Peyer's patch (tissue), 4 donors: ENCODE measurements at regions not wholly inside any gene's neighbourhood (a gene's known extent, or its start where the extent isn't known, plus 50 kb on each side); places are given as distances from the start of the nearest gene placed in this dataset.

ENCODE experiments used
- CTCF ChIP-seq, 6 experiments: fragments of 450-650 bp in 4 of 6; fragments of 200-600 bp in 2 of 6; sonication (generic) in 1 of 6; IDR thresholded peaks; one replicate each; pipeline ENCODE4 v1.5.1; 2017 to 2019; ENCODE audit warnings: antibody characterized with exemption in 6 of 6, mild to moderate bottlenecking in 3 of 6, moderate library complexity in 1 of 6
- POLR2A ChIP-seq, 2 donors: fragments of 450-650 bp; IDR thresholded peaks; one replicate each; pipeline ENCODE4 v1.5.1; 2017; ENCODE audit warnings: antibody characterized with exemption in 2 of 2, mild to moderate bottlenecking in 2 of 2, moderate library complexity in 2 of 2

GRCh38 chr20:4591975-4592315 lies 94.3 kb upstream of the PRNP start:
- no peak for TF ChIP-seq CTCF (IDR thresholded peaks at IDR 0.05)
- TF ChIP-seq POLR2A (IDR thresholded peaks at IDR 0.05): no peak
